ENCODE measurements at regions not wholly inside any gene's neighbourhood (a gene's known extent, or its start where the extent isn't known, plus 50 kb on each side); places are given as distances from the start of the nearest gene placed in this dataset.
A peak's percentile ranks its signal among the peaks of the same experiment; 100 is the strongest.

DNA sequence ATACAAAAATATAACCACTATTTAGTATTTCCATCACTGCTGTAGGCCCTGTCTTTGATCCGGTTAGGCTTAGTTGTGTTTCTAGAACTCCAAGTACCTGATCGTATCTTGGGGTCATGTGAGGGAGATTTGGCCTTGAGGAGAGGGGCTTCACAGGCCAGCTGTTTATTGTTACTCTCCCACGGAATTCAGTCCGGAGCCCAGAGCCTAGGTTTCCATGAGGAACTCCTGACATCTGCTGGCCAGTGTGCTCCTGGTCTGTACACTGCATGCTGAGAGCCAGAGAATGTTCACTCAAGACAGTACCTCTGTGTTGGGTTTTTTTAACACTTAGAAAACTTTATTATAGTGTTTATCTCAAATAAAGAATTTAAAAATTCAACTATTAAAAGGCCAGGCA lies 341.0 kb upstream of the TMEM132C start:
- TF ChIP-seq, protein P1, sequence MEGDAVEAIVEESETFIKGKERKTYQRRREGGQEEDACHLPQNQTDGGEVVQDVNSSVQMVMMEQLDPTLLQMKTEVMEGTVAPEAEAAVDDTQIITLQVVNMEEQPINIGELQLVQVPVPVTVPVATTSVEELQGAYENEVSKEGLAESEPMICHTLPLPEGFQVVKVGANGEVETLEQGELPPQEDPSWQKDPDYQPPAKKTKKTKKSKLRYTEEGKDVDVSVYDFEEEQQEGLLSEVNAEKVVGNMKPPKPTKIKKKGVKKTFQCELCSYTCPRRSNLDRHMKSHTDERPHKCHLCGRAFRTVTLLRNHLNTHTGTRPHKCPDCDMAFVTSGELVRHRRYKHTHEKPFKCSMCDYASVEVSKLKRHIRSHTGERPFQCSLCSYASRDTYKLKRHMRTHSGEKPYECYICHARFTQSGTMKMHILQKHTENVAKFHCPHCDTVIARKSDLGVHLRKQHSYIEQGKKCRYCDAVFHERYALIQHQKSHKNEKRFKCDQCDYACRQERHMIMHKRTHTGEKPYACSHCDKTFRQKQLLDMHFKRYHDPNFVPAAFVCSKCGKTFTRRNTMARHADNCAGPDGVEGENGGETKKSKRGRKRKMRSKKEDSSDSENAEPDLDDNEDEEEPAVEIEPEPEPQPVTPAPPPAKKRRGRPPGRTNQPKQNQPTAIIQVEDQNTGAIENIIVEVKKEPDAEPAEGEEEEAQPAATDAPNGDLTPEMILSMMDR (conservative IDR thresholded peaks at IDR 0.05): peak; percentile 49
- H3K27ac ChIP-seq: no peak overlapping the region

DNA sequence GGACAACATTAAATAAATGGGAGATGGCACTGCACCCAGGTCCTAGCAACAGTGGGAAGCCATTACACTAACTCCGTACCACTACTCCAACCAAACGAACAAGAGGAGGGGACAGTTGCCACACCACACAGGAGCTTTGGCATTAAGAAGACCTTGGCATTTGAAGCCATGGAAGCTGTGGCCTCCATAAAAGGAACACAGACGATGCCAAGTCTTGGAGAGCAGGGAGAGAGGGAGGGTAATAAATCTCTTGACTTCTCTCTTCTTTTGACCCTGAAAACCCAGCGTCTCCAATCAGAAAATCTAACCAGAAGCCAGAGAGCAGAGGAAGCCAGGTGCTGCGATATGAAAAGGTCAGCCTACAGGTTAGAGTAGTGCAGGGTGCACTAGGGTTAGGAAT lies 338.8 kb upstream of the TMEM132C start:
- TF ChIP-seq, protein P1 (conservative IDR thresholded peaks at IDR 0.05): no peak
- no peak overlapping the region for H3K27ac ChIP-seq

DNA sequence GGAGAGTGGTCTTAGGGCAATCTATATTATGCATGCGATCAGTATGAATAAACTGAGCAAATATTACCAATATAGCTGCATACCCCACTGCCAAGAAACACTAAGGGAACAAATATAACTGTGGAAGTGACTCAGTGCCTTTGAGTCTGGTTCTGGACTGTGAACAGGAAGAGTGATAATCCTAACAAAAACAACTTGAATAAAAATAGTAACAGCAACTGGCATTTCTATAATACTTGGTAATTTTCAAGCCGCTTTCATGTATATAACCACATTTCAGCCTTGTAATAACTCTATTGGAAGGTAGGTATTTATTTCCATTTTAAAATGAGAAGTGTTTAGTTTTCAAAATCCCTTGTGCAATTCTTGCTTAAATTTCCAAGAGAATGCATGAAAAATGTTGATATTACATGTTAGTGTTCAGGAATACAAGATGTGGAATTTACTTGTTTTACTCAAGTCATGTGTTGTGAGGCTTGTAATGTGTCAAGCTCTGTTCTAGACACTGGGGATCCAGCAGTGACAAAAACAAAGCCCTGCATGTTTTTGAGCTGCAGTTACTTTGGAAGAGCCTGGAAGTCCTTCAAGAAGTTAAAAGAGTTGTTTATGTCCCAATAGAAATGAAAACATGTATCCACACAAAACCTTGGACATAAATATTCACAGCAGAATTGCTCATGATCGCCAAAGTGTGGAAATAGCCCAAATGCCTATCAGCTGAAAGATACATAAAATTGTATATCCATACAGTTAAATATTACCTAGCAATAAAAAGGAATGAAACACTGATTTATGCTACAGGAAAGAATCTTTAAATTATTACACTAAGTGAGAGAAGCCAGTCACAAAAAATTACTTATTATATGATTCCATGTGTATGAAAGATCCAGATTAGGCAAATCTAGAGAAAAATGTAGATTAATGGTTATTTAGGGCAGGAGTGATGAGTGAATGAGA lies 338.1 kb upstream of the TMEM132C start:
- TF ChIP-seq, protein P1 (conservative IDR thresholded peaks at IDR 0.05): no peak
- no peak overlapping the region for H3K27ac ChIP-seq

DNA sequence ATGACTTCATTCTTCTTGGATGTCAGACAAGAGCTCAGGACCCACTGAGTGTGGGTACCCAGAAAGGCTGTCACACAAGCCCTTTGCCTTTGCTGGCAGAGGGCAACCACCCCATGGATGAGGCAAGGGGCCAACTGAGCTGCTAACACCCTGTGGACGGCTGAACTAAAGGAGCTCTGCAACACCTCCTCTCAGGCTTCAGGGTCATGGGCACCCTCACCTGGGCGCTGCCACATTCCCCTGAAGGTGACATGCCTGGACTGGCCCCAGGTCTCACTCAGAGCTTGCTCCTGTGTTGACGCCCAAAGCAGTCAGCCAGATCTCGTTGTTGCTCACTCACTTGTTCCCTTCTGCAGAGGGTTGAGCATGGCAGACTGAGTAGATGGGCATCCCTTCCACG lies 336.8 kb upstream of the TMEM132C start:
- TF ChIP-seq, protein P1 (conservative IDR thresholded peaks at IDR 0.05): no peak
- no peak overlapping the region for H3K27ac ChIP-seq

DNA sequence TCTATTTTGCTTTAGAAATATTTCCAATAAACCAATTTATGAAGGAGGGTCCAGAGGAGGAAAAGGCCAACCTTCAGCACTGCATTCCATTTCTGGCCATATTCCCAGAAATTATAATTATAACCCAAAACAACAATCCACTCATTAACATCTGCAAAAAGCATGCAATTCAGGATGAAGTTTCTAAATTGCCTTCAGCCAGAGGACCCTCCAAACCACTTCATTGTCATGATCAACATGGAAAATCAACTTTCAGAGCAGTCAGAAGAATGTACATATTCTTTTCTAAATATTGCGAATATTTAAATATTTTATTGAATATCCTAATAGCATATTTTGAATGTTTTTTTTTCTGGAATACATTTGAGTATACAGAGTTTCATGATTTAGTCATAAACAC lies 332.6 kb upstream of the TMEM132C start:
- TF ChIP-seq, protein P1 (conservative IDR thresholded peaks at IDR 0.05): no peak
- H3K27ac ChIP-seq: no peak overlapping the region

DNA sequence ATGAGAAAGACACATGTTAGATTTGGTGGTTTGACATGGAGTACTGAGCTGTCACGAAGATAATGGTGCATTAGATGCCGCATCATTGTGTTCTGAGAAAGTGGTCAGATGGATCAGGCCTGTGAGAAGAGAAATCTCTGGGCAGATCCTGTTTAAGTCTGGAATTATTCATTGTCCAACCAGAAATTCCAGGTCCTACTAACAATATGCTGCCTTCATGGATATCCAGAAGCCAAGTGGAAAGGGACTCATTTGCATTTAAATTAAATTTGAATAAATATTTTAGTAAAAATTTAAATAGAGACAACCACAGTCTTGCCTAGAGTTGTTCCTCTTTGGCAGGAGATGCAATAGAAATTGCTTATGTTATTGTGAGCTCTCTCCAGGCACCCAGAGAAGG lies 330.5 kb upstream of the TMEM132C start:
- no peak overlapping the region for H3K27ac ChIP-seq
- TF ChIP-seq, protein P1 (conservative IDR thresholded peaks at IDR 0.05): no peak

DNA sequence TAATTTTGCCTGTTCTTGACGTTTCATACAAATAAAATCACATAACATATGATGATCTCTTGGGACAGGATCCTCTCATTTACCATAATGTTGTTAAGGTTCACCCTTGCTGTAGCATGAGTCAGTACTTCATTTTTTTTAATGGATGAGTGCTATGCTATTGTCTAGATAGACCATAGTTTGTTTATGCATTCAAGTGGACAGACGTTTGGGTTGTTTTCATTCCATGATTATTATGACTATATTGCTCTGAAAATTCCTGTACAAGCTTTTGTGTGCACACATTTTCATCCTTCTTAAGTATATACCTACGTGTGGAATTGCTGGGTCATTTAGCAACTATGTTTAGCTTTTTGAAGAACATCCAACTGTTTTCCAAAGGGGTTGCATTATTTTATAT lies 325.6 kb upstream of the TMEM132C start:
- TF ChIP-seq, protein P1 (conservative IDR thresholded peaks at IDR 0.05): no peak
- no peak overlapping the region for H3K27ac ChIP-seq

All from VCaP (cell line).